LNCaP clone FGC (cell line): ENCODE measurements at regions not wholly inside any gene's neighbourhood (a gene's known extent, or its start where the extent isn't known, plus 50 kb on each side); places are given as distances from the start of the nearest gene placed in this dataset.

Source experiments
- DNase-seq: peaks from one replicate; pipeline ENCODE4 v3.0.0-alpha.2; 2011; ENCODE audit warnings: low read depth
- H3K4me3 ChIP-seq: 2 replicates; pipeline ENCODE4 v1.5.1; 2011; ENCODE audit warnings: mild to moderate bottlenecking, low read depth, low read length, control low read depth
- CTCF ChIP-seq: IDR thresholded peaks from 2 replicates; pipeline ENCODE4 v1.5.1; 2012; ENCODE audit warnings: mild to moderate bottlenecking; ENCODE audit not compliant: control insufficient read depth, insufficient read depth; ENCODE audit errors: extremely low read depth

DNA sequence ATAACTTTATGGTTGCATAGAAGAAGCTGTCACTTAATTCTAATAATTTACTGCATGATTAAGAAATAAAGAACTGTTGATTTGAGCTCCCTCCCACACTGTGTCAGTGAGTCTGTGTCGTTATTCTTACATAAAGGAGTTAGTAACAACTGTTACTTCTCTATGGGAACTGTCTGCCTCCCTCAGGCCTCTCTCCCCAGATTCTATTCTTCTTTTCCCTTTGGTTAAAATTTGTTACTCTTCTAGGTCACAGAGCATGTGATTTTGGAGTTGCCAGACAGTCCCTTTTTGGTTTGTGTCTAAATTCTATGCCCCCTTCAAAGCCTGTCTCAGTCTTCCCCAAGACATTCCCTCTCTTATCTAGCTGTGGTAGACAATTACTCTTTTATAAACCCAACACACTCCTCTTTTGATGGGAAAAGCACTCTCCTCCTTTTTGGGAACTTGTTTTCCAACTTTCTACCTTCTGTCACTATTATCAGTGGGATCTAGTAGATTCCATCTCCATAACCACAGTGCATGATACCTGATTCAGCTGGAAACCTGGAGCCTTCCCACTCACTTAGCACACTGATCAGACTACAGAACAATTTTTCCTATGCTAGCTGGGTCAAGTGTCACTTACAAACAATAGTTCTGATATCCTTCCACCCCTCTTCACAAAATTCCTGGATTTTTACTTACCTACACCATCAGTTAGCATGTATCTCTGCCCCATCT is 422.1 kb upstream of the TGFBR2 start:
- no peak for TF ChIP-seq CTCF
- no peak for DNase-seq

DNA sequence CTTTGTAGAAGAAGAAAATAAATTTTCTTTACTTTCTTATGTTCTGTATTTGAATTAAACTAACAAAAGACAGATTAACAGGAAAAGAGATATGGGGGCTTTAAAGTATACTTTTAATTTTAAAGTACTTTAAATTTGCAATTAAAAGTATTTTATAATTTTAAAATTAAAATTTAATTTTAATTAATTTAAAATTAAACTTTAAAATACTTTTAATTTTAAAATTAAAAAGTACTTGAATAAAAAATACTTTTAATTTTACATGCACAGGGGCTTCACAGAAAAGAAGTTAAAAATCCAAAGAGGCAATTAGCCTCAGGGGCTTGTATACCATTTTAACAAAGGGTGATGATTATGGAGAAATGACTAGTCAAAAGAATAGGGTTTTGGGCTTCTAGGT is 420.5 kb upstream of the TGFBR2 start:
- H3K4me3 ChIP-seq = no peak overlapping the region
- DNase-seq = no peak
- TF ChIP-seq CTCF = no peak

More for the DNA sequence above, 422.1 kb upstream of the TGFBR2 start:
- H3K4me3 ChIP-seq = no peak overlapping the region

- H3K4me3 ChIP-seq = no peak overlapping the region
- no peak for DNase-seq
- no peak for TF ChIP-seq CTCF
Measured at GRCh38 chr3:30186741-30187219, 419.6 kb upstream of the TGFBR2 start.

DNA sequence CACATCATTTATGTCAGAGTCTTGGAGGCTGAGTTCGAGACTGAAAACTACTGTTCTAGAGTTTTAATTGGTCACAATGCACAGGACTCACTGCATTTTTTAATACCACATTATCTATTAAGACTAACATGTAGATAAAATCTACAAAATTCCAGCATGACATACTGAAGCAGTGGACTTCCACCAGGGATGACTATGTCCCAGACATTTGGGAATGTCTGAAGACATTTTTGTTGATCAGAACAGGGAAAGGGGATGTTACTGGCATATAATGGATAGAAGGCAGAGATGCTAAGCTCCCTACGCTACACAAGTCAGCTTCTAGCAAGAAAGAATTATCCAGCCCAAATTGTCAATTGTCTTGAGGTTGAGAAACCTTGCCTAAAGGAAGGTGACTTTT is 419.0 kb upstream of the TGFBR2 start:
- no peak for TF ChIP-seq CTCF
- H3K4me3 ChIP-seq = no peak overlapping the region

DNA sequence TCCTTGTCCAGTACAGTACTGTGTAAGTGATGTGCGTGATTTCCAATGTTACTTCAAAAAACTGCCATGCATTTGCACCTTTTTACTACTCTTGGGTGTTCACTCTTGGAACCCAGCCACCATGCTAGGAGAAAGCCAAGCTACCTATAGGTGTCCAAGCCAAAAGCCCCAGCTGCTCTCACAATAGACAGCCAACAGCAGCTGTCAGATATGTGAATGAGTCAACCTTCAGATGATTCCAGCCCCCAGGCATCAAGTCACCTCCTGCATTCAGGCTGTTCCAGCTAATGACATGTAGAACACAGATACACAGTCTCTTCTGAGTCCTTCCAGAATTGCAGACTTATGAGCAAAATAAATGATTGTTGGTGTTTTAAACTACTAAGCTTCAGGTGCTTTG is 417.7 kb upstream of the TGFBR2 start:
- DNase-seq = no peak
- no peak for TF ChIP-seq CTCF
- no peak overlapping the region for H3K4me3 ChIP-seq

More for the DNA sequence above, 419.0 kb upstream of the TGFBR2 start:
- no peak for DNase-seq

- TF ChIP-seq CTCF = no peak
- H3K4me3 ChIP-seq = no peak overlapping the region
- DNase-seq = no peak
Measured at GRCh38 chr3:30189900-30190299, 416.5 kb upstream of the TGFBR2 start.

DNA sequence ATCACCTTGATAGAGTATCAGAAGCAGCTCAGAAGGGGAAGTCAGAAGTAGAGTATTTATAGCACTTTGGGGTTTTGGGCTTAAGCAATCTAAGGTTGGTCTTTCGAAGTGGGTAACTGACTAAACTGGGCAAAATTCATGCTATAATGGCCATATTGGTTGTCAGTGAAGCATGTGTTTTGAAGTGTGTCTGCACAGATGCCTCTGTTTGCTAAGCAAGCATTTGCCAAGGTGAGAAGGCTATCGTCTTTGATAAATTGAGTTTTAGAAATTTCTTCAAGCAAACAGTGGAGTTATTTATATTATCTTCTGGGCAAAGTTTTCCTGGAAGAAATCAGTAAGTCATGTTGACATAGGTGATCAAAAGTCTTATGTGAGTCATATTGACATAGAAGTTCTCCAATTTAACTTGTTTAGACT is 412.8 kb upstream of the TGFBR2 start:
- no peak for DNase-seq
- no peak for TF ChIP-seq CTCF
- H3K4me3 ChIP-seq = no peak overlapping the region
